Astrocyte (in vitro differentiated cells and primary cell): ENCODE measurements at regions not wholly inside any gene's neighbourhood (a gene's known extent, or its start where the extent isn't known, plus 50 kb on each side); places are given as distances from the start of the nearest gene placed in this dataset.

ENCODE experiments used
- EZH2 ChIP-seq: IDR thresholded peaks from 2 replicates; pipeline ENCODE4 v1.6.1; 2012; ENCODE audit warnings: mild to moderate bottlenecking, low read length, inconsistent platforms; ENCODE audit not compliant: insufficient read depth
- TF ChIP-seq, protein P1 (sequence below): IDR thresholded peaks from 2 replicates; pipeline ENCODE4 v1.5.1; 2011; ENCODE audit warnings: low read depth, mild to moderate bottlenecking, inconsistent platforms, low read length, moderate library complexity; ENCODE audit not compliant: insufficient read depth

- TF ChIP-seq, protein P1, sequence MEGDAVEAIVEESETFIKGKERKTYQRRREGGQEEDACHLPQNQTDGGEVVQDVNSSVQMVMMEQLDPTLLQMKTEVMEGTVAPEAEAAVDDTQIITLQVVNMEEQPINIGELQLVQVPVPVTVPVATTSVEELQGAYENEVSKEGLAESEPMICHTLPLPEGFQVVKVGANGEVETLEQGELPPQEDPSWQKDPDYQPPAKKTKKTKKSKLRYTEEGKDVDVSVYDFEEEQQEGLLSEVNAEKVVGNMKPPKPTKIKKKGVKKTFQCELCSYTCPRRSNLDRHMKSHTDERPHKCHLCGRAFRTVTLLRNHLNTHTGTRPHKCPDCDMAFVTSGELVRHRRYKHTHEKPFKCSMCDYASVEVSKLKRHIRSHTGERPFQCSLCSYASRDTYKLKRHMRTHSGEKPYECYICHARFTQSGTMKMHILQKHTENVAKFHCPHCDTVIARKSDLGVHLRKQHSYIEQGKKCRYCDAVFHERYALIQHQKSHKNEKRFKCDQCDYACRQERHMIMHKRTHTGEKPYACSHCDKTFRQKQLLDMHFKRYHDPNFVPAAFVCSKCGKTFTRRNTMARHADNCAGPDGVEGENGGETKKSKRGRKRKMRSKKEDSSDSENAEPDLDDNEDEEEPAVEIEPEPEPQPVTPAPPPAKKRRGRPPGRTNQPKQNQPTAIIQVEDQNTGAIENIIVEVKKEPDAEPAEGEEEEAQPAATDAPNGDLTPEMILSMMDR: no peak
- TF ChIP-seq EZH2: no peak
Measured at GRCh38 chr6:67812125-67812524, 823.0 kb upstream of the ADGRB3 start.
